GM19240 (cell line): ENCODE measurements at regions not wholly inside any gene's neighbourhood (a gene's known extent, or its start where the extent isn't known, plus 50 kb on each side); places are given as distances from the start of the nearest gene placed in this dataset.
"Not testable (repeated sequence)": the region's sequence is repeated elsewhere in the genome, so short reads cannot be mapped to it uniquely, and the experiment has no call there.

Experiments used
- DNase-seq: peaks from one replicate; pipeline ENCODE4 v3.0.0; 2011; ENCODE audit warnings: low spot score; ENCODE audit not compliant: insufficient read length

DNA sequence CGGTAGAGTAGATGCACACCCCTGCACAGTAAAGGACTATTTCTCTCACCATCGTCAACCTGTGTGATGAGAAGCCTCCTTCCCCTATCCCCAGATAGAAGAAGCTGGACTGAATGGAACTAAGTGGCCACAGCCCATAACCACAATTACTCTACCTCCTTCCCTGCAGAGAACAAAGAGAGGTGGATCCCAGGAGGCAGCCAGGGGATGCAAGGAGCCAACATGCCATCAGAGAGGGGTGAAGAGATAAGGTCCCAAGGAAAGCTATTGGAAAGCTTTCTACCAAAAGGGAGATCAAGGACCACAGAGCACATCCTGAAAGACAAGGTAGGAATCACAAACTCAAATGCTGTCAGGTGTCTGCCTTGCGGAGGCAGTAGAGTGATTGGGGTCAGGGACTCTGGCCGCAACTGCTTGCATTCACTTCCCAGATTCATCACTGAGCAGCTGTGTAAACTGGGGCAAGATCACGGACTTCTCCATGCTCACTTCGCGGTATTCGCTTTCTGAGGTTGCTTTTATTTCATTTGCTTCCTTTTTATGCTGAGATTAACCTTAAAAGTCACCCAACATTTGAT is 81.6 kb upstream of the MYO3A start:
- DNase-seq = no peak

DNA sequence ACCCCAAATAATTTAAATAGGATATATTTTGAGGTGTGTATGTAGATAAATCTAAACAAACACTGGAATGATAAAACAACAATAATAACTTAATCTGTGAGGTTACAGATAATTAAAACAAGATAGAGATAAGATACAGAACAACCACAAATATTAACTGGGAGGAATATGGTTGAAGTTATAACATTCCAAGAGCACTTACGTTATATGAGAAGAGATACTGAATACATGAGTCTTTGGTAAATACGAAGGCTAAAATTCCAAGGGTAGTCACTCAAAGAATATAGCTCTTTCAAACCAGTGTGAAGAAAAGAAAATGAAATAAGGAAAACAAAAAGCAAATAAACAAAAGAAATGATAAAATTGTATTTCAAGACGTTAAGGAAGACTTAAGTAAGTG is 76.0 kb upstream of the MYO3A start:
- DNase-seq = no peak

DNA sequence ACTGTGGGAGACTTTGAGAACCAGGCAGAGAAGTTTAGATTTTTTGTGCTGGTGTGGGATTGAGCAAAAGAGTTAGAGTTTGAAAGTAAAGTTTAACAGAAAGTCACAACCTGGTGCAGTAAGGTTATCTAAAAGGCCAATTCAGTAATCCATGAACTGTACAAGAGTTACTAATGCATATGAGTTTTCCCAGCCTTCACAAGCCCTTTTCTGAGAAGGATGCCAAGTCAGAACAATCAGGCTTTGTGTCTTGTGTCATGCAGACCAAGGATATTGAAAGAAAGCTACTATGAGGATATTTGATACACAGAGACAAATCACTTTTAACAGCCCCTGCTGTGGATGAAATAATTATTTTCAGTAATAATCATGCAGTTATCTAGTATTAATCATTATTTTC is 68.8 kb upstream of the MYO3A start:
- DNase-seq = no peak

DNA sequence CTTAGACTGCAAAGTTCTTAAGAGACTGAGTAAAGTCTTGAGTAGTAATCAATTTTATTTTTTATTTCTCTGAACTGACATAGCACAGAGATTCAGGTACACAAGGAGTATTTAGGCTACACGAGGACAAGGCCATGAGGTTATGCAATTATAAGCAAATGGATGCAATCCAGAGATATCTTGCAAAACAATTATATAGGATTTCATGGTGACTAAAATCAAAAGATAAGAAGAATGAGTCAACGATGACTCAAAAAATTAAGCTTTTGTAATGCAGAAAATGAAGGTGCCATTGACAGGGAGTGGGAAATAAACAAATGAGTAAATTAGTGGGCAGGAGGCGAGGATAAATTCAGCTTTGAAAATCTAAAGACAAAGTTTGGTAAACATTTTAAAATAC is 66.7 kb upstream of the MYO3A start:
- DNase-seq = no peak

DNA sequence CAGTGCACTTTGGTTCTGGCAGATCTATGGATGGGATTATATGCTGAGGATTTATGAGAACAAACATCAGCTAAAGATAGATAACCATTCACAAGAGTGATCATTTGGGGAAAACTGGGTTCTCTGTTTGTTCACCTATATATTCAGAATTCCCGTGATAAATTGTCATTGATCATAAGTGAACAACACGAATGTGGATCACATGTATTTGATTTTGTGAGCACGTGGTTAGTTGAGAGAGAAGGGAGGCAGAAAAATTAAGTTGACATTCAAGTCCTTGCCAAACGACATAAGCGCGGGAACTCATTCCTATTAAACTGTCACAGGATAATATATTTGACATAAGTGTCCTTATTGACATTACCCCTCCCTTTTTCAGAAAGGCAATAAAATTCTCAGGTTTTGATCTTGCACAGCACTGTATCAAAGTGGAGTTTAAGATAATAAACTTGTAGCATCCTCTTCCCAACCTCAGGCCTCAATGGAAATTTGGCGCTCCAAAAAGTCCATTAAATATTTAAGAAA is 64.9 kb upstream of the MYO3A start:
- no peak for DNase-seq

DNA sequence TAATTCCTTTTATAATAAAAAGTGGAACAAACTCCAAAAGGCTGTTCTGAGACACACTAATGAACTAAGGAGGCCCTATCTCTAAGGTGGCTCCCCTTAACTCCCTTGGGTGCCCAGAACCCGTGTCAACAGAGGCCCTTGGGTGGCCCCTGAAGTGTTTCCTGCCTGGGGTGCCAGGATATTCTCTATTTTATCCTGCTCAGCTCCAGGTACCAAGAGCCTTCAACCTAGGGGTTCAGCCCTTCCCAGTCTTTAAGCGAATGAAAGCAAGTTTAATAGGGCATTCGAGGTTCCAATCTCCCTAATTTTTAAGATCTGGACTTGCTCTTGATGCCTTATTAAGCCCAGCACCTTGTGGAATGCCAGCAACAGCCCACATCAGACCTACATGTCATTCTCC is 64.4 kb upstream of the MYO3A start:
- DNase-seq = no peak

DNA sequence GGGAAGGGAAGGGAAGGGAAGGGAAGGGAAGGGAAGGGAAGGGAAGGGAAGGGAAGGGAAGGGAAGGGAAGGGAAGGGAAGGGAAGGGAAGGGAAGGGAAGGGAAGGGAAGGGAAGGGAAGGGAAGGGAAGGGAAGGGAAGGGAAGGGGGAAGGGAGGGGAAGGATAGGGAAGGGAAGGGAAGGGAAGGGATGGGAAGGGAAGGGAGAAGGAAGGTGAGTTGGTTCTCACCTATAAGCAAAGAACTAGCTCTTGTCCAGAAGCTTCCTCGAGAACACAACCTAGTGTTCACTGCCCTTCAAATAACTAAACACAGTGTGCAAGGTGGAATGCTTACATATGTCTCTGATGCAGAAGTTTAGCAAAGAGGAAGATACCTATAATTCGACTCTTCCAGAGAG is 59.6 kb upstream of the MYO3A start:
- DNase-seq = not testable (repeated sequence)

DNA sequence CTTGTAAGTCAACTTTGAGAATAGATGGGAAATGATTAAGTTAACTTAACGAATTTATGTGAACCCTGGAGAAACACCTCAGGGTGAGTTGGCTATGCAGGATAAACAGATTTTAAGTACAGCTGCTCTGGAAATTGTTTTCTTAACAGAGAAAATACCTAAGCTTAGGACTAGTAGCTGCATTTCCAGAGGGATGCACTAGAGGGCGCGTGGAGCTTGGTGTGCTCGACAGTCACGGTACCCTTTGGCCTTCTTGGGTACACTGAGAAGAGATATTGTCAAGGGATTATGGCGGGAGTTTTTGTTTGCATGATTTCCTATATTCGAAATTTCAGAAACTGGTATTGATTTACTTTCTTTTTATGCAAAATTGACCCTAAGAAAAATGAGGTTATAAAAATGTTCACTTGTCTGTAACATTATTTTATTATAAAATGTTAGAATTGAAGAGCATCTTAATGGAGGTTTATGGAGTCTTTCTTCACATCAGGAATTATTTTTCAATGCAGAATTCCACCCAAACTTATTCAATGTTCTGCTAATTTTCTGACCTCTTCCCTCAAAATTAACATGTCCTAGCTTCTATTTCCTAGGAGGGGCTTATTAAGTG is 58.4 kb upstream of the MYO3A start:
- peak; percentile 28 for DNase-seq

DNA sequence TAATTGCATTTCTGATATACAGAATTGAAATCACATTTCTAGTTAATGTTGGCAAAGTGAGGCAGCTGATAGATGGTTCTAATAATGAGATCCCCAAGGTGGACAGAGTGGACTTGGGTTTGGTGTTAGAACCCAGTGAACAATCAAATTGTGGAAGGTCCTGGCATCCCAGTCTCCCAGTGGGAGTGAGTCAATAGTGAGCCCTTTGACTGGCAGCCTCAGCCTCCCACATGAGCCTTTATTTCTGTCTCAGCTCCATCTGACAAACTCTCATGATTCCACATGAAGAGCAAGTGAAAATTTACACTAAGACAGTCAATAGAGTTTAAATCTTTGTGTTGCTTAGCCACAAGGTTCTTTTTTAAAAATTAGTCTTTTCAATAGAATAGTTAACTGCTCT is 56.7 kb upstream of the MYO3A start:
- no peak for DNase-seq
